ENCODE measurements at regions not wholly inside any gene's neighbourhood (a gene's known extent, or its start where the extent isn't known, plus 50 kb on each side); places are given as distances from the start of the nearest gene placed in this dataset.

DNA sequence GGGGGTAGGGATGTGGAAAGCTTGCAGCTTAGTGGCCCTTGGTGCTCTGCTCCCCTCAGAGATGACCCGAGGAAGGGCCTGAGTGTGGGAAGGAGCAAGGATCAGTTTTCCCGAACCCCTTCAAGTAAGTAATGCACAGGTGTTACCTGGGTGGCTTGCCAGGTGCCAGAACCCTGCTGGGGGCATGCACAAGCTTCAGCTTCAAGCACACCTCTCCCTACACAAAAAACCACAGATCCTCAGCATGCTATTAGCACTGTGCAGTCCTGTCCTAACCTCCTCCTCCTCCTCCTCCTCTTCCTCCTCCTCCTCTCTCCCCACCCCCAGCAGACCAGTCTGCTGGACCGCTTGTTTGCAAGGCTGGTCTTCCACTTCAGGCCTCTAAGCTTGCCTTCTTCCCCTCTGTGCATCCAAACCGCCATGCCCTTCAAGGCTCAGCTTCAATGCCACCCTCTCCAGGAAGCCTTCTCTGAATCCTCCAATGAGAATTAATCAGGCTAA lies 114.8 kb downstream of the ACAA2 start:
- Histone ChIP-seq H3K9me3 (no peaks in the 10 kb centered on the region), H3K36me3 (no peaks in the 10 kb centered on the region), H3K4me1 (no peaks in the 10 kb centered on the region), H3K4me3 (no peak overlapping the region), H3K27me3 (no peaks in the 10 kb centered on the region), H3K27ac (no peak overlapping the region)
- intact Hi-C loops (cut with DNase I): no loop called here
- WGBS, 2 donors: 86 to 91% methylated on average over 4 of the region's 4 CpGs
- TF ChIP-seq, protein P1, sequence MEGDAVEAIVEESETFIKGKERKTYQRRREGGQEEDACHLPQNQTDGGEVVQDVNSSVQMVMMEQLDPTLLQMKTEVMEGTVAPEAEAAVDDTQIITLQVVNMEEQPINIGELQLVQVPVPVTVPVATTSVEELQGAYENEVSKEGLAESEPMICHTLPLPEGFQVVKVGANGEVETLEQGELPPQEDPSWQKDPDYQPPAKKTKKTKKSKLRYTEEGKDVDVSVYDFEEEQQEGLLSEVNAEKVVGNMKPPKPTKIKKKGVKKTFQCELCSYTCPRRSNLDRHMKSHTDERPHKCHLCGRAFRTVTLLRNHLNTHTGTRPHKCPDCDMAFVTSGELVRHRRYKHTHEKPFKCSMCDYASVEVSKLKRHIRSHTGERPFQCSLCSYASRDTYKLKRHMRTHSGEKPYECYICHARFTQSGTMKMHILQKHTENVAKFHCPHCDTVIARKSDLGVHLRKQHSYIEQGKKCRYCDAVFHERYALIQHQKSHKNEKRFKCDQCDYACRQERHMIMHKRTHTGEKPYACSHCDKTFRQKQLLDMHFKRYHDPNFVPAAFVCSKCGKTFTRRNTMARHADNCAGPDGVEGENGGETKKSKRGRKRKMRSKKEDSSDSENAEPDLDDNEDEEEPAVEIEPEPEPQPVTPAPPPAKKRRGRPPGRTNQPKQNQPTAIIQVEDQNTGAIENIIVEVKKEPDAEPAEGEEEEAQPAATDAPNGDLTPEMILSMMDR (IDR thresholded peaks at IDR 0.05): no peak
- TF ChIP-seq EP300 (IDR thresholded peaks at IDR 0.05) (no peak), POLR2A (IDR thresholded peaks at IDR 0.05) (no peak), POLR2AphosphoS5 (IDR thresholded peaks at IDR 0.05) (no peak)
- DNase-seq: no peak

DNA sequence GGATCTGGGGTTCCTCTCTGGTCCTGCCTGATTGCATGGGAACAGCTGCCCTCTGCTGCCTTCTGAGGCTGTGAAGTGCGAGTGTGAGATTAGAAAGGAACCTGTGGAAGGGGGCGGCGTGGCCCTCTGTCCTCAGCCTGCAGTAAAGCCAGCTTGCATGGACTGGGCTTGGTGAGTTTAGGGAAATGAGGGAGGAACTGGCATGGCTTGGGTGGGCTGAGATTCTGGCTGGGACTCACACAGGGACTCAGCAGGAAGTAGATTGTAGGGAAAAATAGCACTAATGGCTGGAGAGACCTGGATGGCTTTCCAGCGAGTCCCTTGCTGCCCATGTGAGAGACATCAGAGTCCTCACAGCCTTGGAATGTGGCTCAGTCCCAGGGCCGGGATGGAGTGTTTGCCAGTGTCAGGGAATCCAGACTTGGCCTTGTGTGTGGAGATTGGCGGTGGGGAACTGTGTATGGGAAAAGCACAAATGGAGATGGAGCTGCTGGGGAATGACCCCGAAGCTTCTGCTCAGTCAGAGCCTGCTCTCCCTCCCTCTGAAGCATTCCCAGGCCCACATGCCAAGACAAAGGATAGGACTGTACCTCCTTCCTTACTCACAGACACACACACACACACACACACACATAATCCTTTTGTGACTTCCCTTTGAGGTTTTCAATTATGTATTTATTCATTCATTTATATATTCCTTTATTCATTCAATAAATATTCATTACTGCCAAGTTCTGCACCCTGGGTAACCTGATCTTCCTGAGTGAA lies 115.4 kb downstream of the ACAA2 start:
- H3K27me3 ChIP-seq: no peaks in the 10 kb centered on the region
- 71 to 72% methylated on average over 7 of the region's 7 CpGs for WGBS, 2 donors
- H3K36me3 ChIP-seq: no peaks in the 10 kb centered on the region
- TF ChIP-seq POLR2AphosphoS5 (IDR thresholded peaks at IDR 0.05) (no peak), EP300 (IDR thresholded peaks at IDR 0.05) (no peak), POLR2A (IDR thresholded peaks at IDR 0.05) (no peak)
- TF ChIP-seq, protein P1 (IDR thresholded peaks at IDR 0.05): no peak
- intact Hi-C loops (cut with DNase I): no loop called here
- H3K4me3 ChIP-seq: no peak overlapping the region
- no peak overlapping the region for H3K27ac ChIP-seq
- no peaks in the 10 kb centered on the region for H3K9me3 ChIP-seq
- no peak for DNase-seq
- no peaks in the 10 kb centered on the region for H3K4me1 ChIP-seq

DNA sequence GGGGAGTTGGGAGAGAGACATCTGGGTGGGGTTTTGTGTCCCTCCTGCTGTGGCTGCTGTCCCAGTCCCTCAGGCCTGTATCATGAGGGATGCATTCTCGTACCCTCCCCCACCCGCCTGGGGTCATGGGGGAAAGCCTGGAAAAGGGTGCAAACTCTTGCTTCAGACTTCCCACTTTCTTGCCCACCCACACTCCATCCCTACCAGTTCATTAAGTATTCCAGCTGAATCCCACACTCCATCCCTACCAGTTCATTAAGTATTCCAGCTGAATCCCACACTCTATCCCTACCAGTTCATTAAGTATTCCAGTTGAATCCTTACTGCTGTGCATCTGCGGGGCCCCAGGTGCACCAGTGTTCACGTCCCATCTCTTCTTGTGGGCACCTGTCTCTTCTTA lies 116.3 kb downstream of the ACAA2 start:
- TF ChIP-seq POLR2A (IDR thresholded peaks at IDR 0.05): no peak
- TF ChIP-seq EP300 (IDR thresholded peaks at IDR 0.05): no peak
- TF ChIP-seq, protein P1 (IDR thresholded peaks at IDR 0.05): no peak
- TF ChIP-seq POLR2AphosphoS5 (IDR thresholded peaks at IDR 0.05): no peak
- Histone ChIP-seq H3K4me3 (no peak overlapping the region), H3K36me3 (no peaks in the 10 kb centered on the region), H3K4me1 (no peaks in the 10 kb centered on the region), H3K9me3 (no peaks in the 10 kb centered on the region), H3K27ac (no peak overlapping the region), H3K27me3 (no peaks in the 10 kb centered on the region)
- 90% methylated on average over 4 of the region's 4 CpGs for WGBS, 2 donors
- DNase-seq: no peak
- intact Hi-C loops (cut with DNase I): no loop called here

DNA sequence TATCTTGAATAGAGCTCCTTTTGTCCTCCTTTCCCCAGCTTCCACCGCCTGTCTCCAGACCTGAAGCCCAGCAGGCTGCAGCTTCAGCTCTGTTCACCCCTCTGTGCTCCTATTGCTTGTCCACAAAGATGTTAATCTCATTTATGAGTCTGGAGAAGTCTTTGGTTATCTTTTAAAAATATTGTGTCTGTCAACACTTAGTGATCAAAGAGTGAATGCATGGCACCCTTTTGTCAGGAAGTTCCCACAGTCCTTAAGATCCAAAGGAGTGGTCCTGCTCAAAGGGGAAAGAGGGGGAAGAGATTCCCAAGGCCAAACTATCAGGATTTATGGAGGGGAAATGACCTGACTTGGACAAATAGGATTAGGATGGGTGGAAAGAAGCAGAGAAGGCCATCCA lies 118.9 kb downstream of the ACAA2 start:
- Histone ChIP-seq H3K27me3 (no peaks in the 10 kb centered on the region), H3K27ac (no peak overlapping the region), H3K9me3 (no peaks in the 10 kb centered on the region), H3K4me1 (no peaks in the 10 kb centered on the region), H3K4me3 (no peak overlapping the region), H3K36me3 (no peaks in the 10 kb centered on the region)
- no peak for DNase-seq
- intact Hi-C loops (cut with DNase I): no loop called here
- WGBS, 2 donors: 95 to 96% methylated on average over 1 of the region's 1 CpG
- TF ChIP-seq, protein P1 (IDR thresholded peaks at IDR 0.05): no peak
- TF ChIP-seq EP300 (IDR thresholded peaks at IDR 0.05): no peak
- TF ChIP-seq POLR2AphosphoS5 (IDR thresholded peaks at IDR 0.05): no peak
- no peak for TF ChIP-seq POLR2A (IDR thresholded peaks at IDR 0.05)

DNA sequence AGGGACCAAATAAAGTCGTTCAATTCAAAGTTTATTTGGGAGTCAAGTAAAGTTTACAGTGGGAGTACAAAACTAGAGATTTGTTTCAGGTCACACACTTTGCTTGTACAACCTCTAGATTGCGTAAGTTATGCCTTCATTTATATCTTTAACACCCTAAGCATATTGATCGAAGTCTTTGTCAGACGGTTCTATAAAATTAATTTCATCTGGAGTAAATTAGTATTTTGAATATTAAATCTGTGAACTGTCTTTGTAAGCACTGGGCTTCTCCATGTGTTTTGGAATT lies 119.7 kb downstream of the ACAA2 start:
- Histone ChIP-seq H3K27me3 (no peaks in the 10 kb centered on the region), H3K27ac (no peak overlapping the region), H3K4me3 (no peak overlapping the region), H3K4me1 (no peaks in the 10 kb centered on the region), H3K9me3 (no peaks in the 10 kb centered on the region), H3K36me3 (no peaks in the 10 kb centered on the region)
- 79 to 80% methylated on average over 4 of the region's 4 CpGs for WGBS, 2 donors
- no peak for TF ChIP-seq POLR2AphosphoS5 (IDR thresholded peaks at IDR 0.05)
- TF ChIP-seq POLR2A (IDR thresholded peaks at IDR 0.05): no peak
- TF ChIP-seq, protein P1 (IDR thresholded peaks at IDR 0.05): no peak
- no peak for TF ChIP-seq EP300 (IDR thresholded peaks at IDR 0.05)
- intact Hi-C loops (cut with DNase I): no loop called here
- DNase-seq: no peak

All from sigmoid colon (tissue), 6 donors.